CD8-positive, alpha-beta memory T cell (primary cell): ENCODE measurements at regions not wholly inside any gene's neighbourhood (a gene's known extent, or its start where the extent isn't known, plus 50 kb on each side); places are given as distances from the start of the nearest gene placed in this dataset.

Experiments
- CTCF ChIA-PET: fragments of 350-600 bp; sonication (Branson Sonifier 250); formaldehyde crosslinking; loops from one replicate; lab custom pipeline; 2021; ENCODE audit warnings: antibody characterized with exemption; lab: Charles Lee
- POLR2A ChIA-PET: fragments of 350-600 bp; sonication (Branson Sonifier 250); formaldehyde crosslinking; loops from one replicate; lab custom pipeline; 2021; ENCODE audit warnings: antibody characterized with exemption; lab: Charles Lee
- DNase-seq, 5 donors: peaks; one replicate each; pipeline versions ENCODE4 v3.0.0 to v3.0.0-alpha.2; 2020 to 2022; ENCODE audit warnings: mixed read lengths in 1 of 5
- H3K27ac ChIP-seq: one replicate; pipeline ENCODE4 v1.7.0; 2013; ENCODE audit warnings: low read depth, mild to moderate bottlenecking, low read length, moderate library complexity
- H3K27me3 ChIP-seq: 2 replicates; pipeline ENCODE4 v1.7.0; 2013; ENCODE audit warnings: low read length, mild to moderate bottlenecking; ENCODE audit not compliant: insufficient read depth, poor library complexity, severe bottlenecking
- H3K36me3 ChIP-seq: 2 replicates; pipeline ENCODE4 v1.7.0; 2013; ENCODE audit warnings: mild to moderate bottlenecking, low read length, moderate library complexity; ENCODE audit not compliant: insufficient read depth
- H3K4me1 ChIP-seq: 2 replicates; pipeline ENCODE4 v1.7.0; 2013; ENCODE audit warnings: mild to moderate bottlenecking, low read length, moderate library complexity; ENCODE audit not compliant: insufficient read depth
- H3K4me3 ChIP-seq: 2 replicates; pipeline ENCODE4 v1.7.0; 2013; ENCODE audit warnings: mild to moderate bottlenecking, low read length
- H3K9me3 ChIP-seq: 2 replicates; pipeline ENCODE4 v1.7.0; 2013; ENCODE audit warnings: mild to moderate bottlenecking, low read length
- H3K27ac Mint-ChIP-seq, 8 donors: one replicate each; pipeline ENCODE4 v1.8.0; 2020 to 2021; ENCODE audit warnings: mixed read lengths in 8 of 8, mild to moderate bottlenecking in 6 of 8, inconsistent platforms in 3 of 8, moderate library complexity in 3 of 8
- H3K27me3 Mint-ChIP-seq, 2 donors: one replicate each; pipeline ENCODE4 v1.8.0; 2020 to 2021; ENCODE audit warnings: mixed read lengths in 2 of 2, mild to moderate bottlenecking in 1 of 2, moderate library complexity in 1 of 2
- H3K36me3 Mint-ChIP-seq, 3 donors: one replicate each; pipeline ENCODE4 v1.8.0; 2020 to 2021; ENCODE audit warnings: mixed read lengths in 3 of 3, inconsistent platforms in 1 of 3, mild to moderate bottlenecking in 1 of 3
- H3K4me1 Mint-ChIP-seq, 3 donors: one replicate each; pipeline ENCODE4 v1.8.0; 2020 to 2021; ENCODE audit warnings: mixed read lengths in 3 of 3, inconsistent platforms in 1 of 3, mild to moderate bottlenecking in 1 of 3
- H3K4me3 Mint-ChIP-seq, 7 donors: one replicate each; pipeline ENCODE4 v1.8.0; 2020 to 2021; ENCODE audit warnings: mixed read lengths in 7 of 7, mild to moderate bottlenecking in 6 of 7, moderate library complexity in 4 of 7, inconsistent platforms in 2 of 7
- H3K9me3 Mint-ChIP-seq, 5 donors: one replicate each; pipeline ENCODE4 v1.8.0; 2020 to 2022; ENCODE audit warnings: mixed read lengths in 5 of 5, mild to moderate bottlenecking in 3 of 5, moderate library complexity in 2 of 5, inconsistent platforms in 1 of 5

DNA sequence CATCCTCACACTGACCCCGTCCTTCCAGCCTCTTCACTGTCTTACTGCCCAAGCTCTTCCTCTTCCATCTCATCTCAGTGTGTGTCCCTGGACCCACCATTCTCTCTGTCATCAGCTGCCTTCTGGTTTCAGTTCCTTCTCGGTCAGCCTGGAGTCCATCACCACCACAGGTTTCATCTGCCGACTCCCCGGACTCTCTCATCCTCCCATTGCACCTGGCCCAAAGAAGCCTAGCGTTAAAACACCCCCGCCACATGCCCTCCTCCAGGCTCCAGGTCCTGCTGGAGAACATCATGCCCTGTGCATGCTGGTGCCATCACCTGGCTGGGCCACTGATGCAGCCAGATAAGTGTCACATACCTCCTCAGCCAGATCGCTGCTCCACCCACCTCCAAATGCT, 122.1 kb upstream of the GPR12 start:
- no peaks in the 10 kb centered on the region for H3K36me3 Mint-ChIP-seq

DNA sequence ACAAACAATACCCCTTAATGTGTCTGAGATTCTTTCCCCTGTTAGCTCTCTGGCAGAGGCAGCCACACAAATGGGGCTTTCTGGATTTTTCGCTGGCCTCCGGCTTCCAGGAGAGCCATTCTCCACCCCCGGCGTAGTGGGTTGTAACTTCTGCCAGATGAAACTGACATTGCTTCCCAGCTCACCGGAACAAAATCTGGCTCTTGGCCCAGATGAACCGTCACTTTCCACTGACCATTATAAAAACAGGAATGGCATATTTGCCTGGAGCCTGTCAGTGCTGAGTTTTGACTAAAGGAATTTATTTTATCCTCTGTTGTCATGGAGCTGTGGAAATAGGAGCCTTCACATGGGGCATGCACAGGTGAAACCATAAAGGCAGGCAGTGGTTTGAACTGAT, 120.6 kb upstream of the GPR12 start:
- H3K36me3 ChIP-seq = no peaks in the 10 kb centered on the region
- H3K4me3 ChIP-seq = no peak overlapping the region
- Mint-ChIP-seq H3K4me1 (no peaks in the 10 kb centered on the region), H3K27me3 (peaks cover 14 to 23% of the 10 kb centered on the region in 2 donors), H3K4me3 (no peak overlapping the region), H3K27ac (no peak overlapping the region), H3K9me3 (peaks cover 0 to 11% (median 5%) of the 10 kb centered on the region in 5 donors), H3K36me3 (peaks cover 0 to 3% (median 0%) of the 10 kb centered on the region in 3 donors)
- CTCF ChIA-PET = no interaction called here
- no peak overlapping the region for H3K27ac ChIP-seq
- H3K9me3 ChIP-seq = no peaks in the 10 kb centered on the region
- POLR2A ChIA-PET = no interaction called here
- no peaks in the 10 kb centered on the region for H3K27me3 ChIP-seq
- H3K4me1 ChIP-seq = no peaks in the 10 kb centered on the region
- no peak for DNase-seq

More for the DNA sequence above, 122.1 kb upstream of the GPR12 start:
- Histone ChIP-seq H3K27me3 (no peaks in the 10 kb centered on the region), H3K27ac (no peak overlapping the region), H3K9me3 (no peaks in the 10 kb centered on the region), H3K36me3 (no peaks in the 10 kb centered on the region), H3K4me1 (no peaks in the 10 kb centered on the region), H3K4me3 (no peak overlapping the region)
- Mint-ChIP-seq H3K4me3 (no peak overlapping the region), H3K4me1 (no peaks in the 10 kb centered on the region), H3K27me3 (peaks cover 12 to 25% of the 10 kb centered on the region in 2 donors), H3K27ac (no peak overlapping the region), H3K9me3 (peaks cover 0 to 3% (median 0%) of the 10 kb centered on the region in 5 donors)
- ChIA-PET CTCF (no interaction called here), POLR2A (no interaction called here)
- no peak for DNase-seq

GRCh38 chr13:26880735-26881134, 120.1 kb upstream of the GPR12 start:
- Histone ChIP-seq H3K27me3 (no peaks in the 10 kb centered on the region), H3K4me1 (no peaks in the 10 kb centered on the region), H3K9me3 (no peaks in the 10 kb centered on the region), H3K4me3 (no peak overlapping the region), H3K36me3 (no peaks in the 10 kb centered on the region), H3K27ac (no peak overlapping the region)
- no peaks in the 10 kb centered on the region for H3K4me1 Mint-ChIP-seq
- ChIA-PET CTCF (no interaction called here), POLR2A (no interaction called here)
- H3K27me3 Mint-ChIP-seq = peaks cover 12 to 19% of the 10 kb centered on the region in 2 donors
- H3K4me3 Mint-ChIP-seq = no peak overlapping the region
- peaks cover 0 to 14% (median 6%) of the 10 kb centered on the region in 5 donors for H3K9me3 Mint-ChIP-seq
- H3K36me3 Mint-ChIP-seq = peaks cover 0 to 3% (median 0%) of the 10 kb centered on the region in 3 donors
- DNase-seq = no peak
- no peak overlapping the region for H3K27ac Mint-ChIP-seq

GRCh38 chr13:26878438-26878837, 117.9 kb upstream of the GPR12 start:
- no peaks in the 10 kb centered on the region for H3K4me1 Mint-ChIP-seq
- peaks cover 5 to 9% of the 10 kb centered on the region in 2 donors for H3K27me3 Mint-ChIP-seq
- no peak overlapping the region for H3K4me3 Mint-ChIP-seq
- H3K27ac Mint-ChIP-seq = no peak overlapping the region
- Histone ChIP-seq H3K36me3 (no peaks in the 10 kb centered on the region), H3K9me3 (no peaks in the 10 kb centered on the region), H3K4me1 (no peaks in the 10 kb centered on the region), H3K27ac (no peak overlapping the region), H3K27me3 (no peaks in the 10 kb centered on the region), H3K4me3 (no peak overlapping the region)
- CTCF ChIA-PET = no interaction called here
- peaks cover 0 to 14% (median 7%) of the 10 kb centered on the region in 5 donors for H3K9me3 Mint-ChIP-seq
- no peak for DNase-seq
- POLR2A ChIA-PET = no interaction called here
- H3K36me3 Mint-ChIP-seq = peaks cover 0 to 3% (median 0%) of the 10 kb centered on the region in 3 donors

GRCh38 chr13:26873386-26873698, 112.8 kb upstream of the GPR12 start:
- H3K9me3 ChIP-seq = no peaks in the 10 kb centered on the region
- Mint-ChIP-seq H3K4me3 (no peak overlapping the region), H3K9me3 (peaks cover 0 to 14% (median 7%) of the 10 kb centered on the region in 5 donors), H3K27ac (no peak overlapping the region), H3K4me1 (no peaks in the 10 kb centered on the region), H3K27me3 (peaks cover 8 to 9% of the 10 kb centered on the region in 2 donors), H3K36me3 (peaks cover 0 to 3% (median 0%) of the 10 kb centered on the region in 3 donors)
- POLR2A ChIA-PET = no interaction called here
- no peak for DNase-seq
- no peak overlapping the region for H3K27ac ChIP-seq
- CTCF ChIA-PET = interaction anchor here (0.9 to 1.7 kb wide), 4 partner anchors 9 to 166 kb away, joined by 3 to 10 read pairs (median 4); no protein-coding TSS in a partner anchor
- no peaks in the 10 kb centered on the region for H3K4me1 ChIP-seq
- peaks cover 5% of the 10 kb centered on the region for H3K27me3 ChIP-seq
- no peaks in the 10 kb centered on the region for H3K36me3 ChIP-seq
- H3K4me3 ChIP-seq = no peak overlapping the region

GRCh38 chr13:26872525-26873385, 112.2 kb upstream of the GPR12 start:
- Histone ChIP-seq H3K27me3 (peaks cover 5% of the 10 kb centered on the region), H3K4me1 (no peaks in the 10 kb centered on the region), H3K4me3 (no peak overlapping the region), H3K9me3 (no peaks in the 10 kb centered on the region), H3K27ac (no peak overlapping the region), H3K36me3 (no peaks in the 10 kb centered on the region)
- H3K4me3 Mint-ChIP-seq = no peak overlapping the region
- peaks cover 0 to 3% (median 0%) of the 10 kb centered on the region in 3 donors for H3K36me3 Mint-ChIP-seq
- peaks cover 0 to 11% (median 7%) of the 10 kb centered on the region in 5 donors for H3K9me3 Mint-ChIP-seq
- no peak overlapping the region for H3K27ac Mint-ChIP-seq
- ChIA-PET CTCF (interaction anchor here (0.9 to 1.7 kb wide), 4 partner anchors 8 to 166 kb away, joined by 3 to 10 read pairs (median 4); no protein-coding TSS in a partner anchor), POLR2A (no interaction called here)
- H3K27me3 Mint-ChIP-seq = peaks cover 3 to 8% of the 10 kb centered on the region in 2 donors
- peak; percentile 6 to 51 (median 25) for DNase-seq
- H3K4me1 Mint-ChIP-seq = no peaks in the 10 kb centered on the region

- no peak overlapping the region for H3K27ac ChIP-seq
- no peaks in the 10 kb centered on the region for H3K4me1 Mint-ChIP-seq
- no peaks in the 10 kb centered on the region for H3K36me3 Mint-ChIP-seq
- H3K4me3 Mint-ChIP-seq = no peak overlapping the region
- H3K27ac Mint-ChIP-seq = no peak overlapping the region
- peaks cover 3 to 12% of the 10 kb centered on the region in 2 donors for H3K27me3 Mint-ChIP-seq
- H3K27me3 ChIP-seq = peaks cover 5% of the 10 kb centered on the region
- H3K4me3 ChIP-seq = no peak overlapping the region
- no peaks in the 10 kb centered on the region for H3K9me3 ChIP-seq
- no peaks in the 10 kb centered on the region for H3K4me1 ChIP-seq
- H3K9me3 Mint-ChIP-seq = no peaks in the 10 kb centered on the region
- POLR2A ChIA-PET = no interaction called here
- H3K36me3 ChIP-seq = no peaks in the 10 kb centered on the region
- DNase-seq = no peak
- CTCF ChIA-PET = no interaction called here
Observed at GRCh38 chr13:26867451-26868091, 107.0 kb upstream of the GPR12 start.

- Mint-ChIP-seq H3K4me1 (no peaks in the 10 kb centered on the region), H3K36me3 (no peaks in the 10 kb centered on the region), H3K4me3 (no peak overlapping the region), H3K9me3 (peaks cover 0 to 1% (median 0%) of the 10 kb centered on the region in 5 donors), H3K27ac (no peak overlapping the region), H3K27me3 (peaks cover 5 to 29% of the 10 kb centered on the region in 2 donors)
- Histone ChIP-seq H3K4me1 (no peaks in the 10 kb centered on the region), H3K27ac (no peak overlapping the region), H3K4me3 (no peak overlapping the region), H3K27me3 (no peaks in the 10 kb centered on the region), H3K36me3 (no peaks in the 10 kb centered on the region), H3K9me3 (no peaks in the 10 kb centered on the region)
- POLR2A ChIA-PET = no interaction called here
- no peak for DNase-seq
- CTCF ChIA-PET = interaction anchor here (1.2 kb wide), 1 partner anchor 9 kb away, joined by 3 read pairs; no protein-coding TSS in a partner anchor
Observed at GRCh38 chr13:26864576-26864975, 104.0 kb upstream of the GPR12 start.
